DOHH2 (cell line): ENCODE measurements at regions not wholly inside any gene's neighbourhood (a gene's known extent, or its start where the extent isn't known, plus 50 kb on each side); places are given as distances from the start of the nearest gene placed in this dataset.

ENCODE experiments used
- H3F3A ChIP-seq: fragments of 200-600 bp; sonication (generic), shearing (Covaris generic); 2 replicates; pipeline ENCODE4 v1.6.0; 2016; ENCODE audit warnings: antibody characterized with exemption, mild to moderate bottlenecking; ENCODE audit not compliant: control insufficient read depth, insufficient read depth
- H3K27ac ChIP-seq: fragments of 200-600 bp; sonication (generic); 2 replicates; pipeline ENCODE4 v1.5.1; 2014; ENCODE audit warnings: low read depth, mild to moderate bottlenecking, low read length, moderate library complexity
- H3K27me3 ChIP-seq: fragments of 200-600 bp; sonication (generic); 2 replicates; pipeline ENCODE4 v1.6.1; 2014; ENCODE audit warnings: mild to moderate bottlenecking, low read length, mixed read lengths; ENCODE audit not compliant: control insufficient read depth
- H3K36me3 ChIP-seq: fragments of 200-600 bp; sonication (generic); 2 replicates; pipeline ENCODE4 v1.6.1; 2014; ENCODE audit warnings: mild to moderate bottlenecking, low read length, moderate library complexity, mixed read lengths; ENCODE audit not compliant: control insufficient read depth
- H3K4me1 ChIP-seq: fragments of 200-600 bp; sonication (generic); 2 replicates; pipeline ENCODE4 v1.6.1; 2014; ENCODE audit warnings: mild to moderate bottlenecking, low read length, mixed read lengths; ENCODE audit not compliant: control insufficient read depth
- H3K4me2 ChIP-seq: fragments of 200-600 bp; sonication (generic); 2 replicates; pipeline ENCODE4 v1.6.0; 2014; ENCODE audit warnings: mild to moderate bottlenecking, low read length, moderate library complexity
- H3K4me3 ChIP-seq: fragments of 200-600 bp; sonication (generic); 2 replicates; pipeline ENCODE4 v1.5.1; 2014; ENCODE audit warnings: mild to moderate bottlenecking, low read length, mixed read lengths
- H3K79me2 ChIP-seq: fragments of 200-600 bp; sonication (generic); 2 replicates; pipeline ENCODE4 v1.6.1; 2014; ENCODE audit warnings: mild to moderate bottlenecking, low read length, mixed read lengths; ENCODE audit not compliant: control insufficient read depth
- H3K9me2 ChIP-seq: fragments of 200-600 bp; sonication (generic); replicated peaks from 2 replicates; pipeline ENCODE4 v1.6.1; 2014; ENCODE audit warnings: mild to moderate bottlenecking, low read length, mixed read lengths; ENCODE audit not compliant: control insufficient read depth
- H3K9me3 ChIP-seq: fragments of 200-600 bp; sonication (generic); 2 replicates; pipeline ENCODE4 v1.6.1; 2014; ENCODE audit warnings: antibody characterized with exemption, low read length, mixed read lengths; ENCODE audit not compliant: control insufficient read depth, insufficient read depth
- H4K20me1 ChIP-seq: fragments of 200-600 bp; sonication (generic); 2 replicates; pipeline ENCODE4 v1.6.0; 2014; ENCODE audit warnings: low read depth, mild to moderate bottlenecking, antibody characterized with exemption, low read length, moderate library complexity; ENCODE audit not compliant: control insufficient read depth, insufficient read depth
- EZH2phosphoT487 ChIP-seq: fragments of 200-600 bp; sonication (generic); IDR thresholded peaks from 2 replicates; pipeline ENCODE4 v1.6.1; 2017; ENCODE audit warnings: borderline replicate concordance, mild to moderate bottlenecking, antibody characterized with exemption, low read length, moderate library complexity, mixed read lengths
- TF ChIP-seq, protein P1 (sequence below): fragments of 200-600 bp; sonication (generic); IDR thresholded peaks from one replicate; pipeline ENCODE4 v1.5.1; 2014; ENCODE audit warnings: antibody characterized with exemption, mild to moderate bottlenecking, low read depth, low read length; ENCODE audit not compliant: poor library complexity, severe bottlenecking

DNA sequence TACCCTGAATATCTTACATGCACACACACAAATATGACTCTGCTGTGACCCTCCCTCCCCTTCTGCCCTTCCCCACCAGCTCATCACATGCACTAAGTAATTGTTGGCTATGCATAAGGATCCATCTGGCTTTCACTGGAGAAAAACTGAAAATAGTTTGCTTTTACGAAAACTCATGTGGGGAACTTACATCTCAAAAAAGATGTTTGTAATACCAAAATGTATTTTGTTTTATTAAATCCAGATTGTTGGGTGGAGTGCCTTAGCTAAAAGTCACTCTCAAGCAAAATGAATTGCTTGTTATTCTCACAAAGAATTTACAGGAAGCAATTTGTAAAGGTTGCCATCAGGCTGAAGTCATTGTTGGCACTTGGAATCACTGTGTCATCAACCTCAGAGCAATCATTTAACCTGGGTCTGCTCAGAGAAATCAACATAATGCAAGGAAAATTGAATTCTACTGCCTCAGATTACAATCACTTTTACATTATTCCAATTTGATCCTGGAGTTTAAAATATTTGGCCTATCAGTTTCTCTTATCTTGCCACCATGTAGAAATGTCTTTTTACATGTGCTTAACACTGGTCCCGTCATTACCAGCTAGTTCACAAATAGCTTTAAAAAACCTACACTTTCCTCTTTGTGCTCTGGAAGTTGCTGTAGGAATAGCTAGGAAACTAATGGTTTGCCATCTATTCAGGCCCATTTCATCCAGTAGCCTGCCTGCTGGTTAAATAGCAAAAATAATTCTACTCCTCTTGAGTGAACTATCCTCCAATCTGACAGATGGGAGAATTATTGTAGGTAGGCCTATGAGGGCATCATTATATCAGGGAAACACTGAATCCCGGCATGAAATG lies 90.3 kb upstream of the TMEM17 start:
- H3K4me2 ChIP-seq = no peak overlapping the region

DNA sequence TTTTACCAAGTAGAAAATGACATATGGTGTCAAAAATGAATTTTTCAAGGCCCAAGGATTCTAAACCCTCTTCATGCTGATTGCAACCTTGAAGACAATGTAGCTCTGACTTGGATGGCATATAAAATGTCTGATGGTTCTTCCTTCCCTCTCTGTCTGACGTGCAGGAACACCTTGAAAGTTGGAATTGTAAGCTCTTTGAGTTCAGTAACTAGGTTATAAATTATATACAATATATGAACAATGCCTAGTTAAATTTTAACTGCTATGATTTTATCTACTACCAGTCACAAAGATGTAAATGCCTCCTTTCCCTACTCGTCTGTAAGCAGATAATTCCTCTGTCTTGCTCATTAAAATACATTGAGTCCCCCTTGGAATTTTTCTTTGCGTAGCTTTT lies 89.5 kb upstream of the TMEM17 start:
- H3K27me3 ChIP-seq = no peaks in the 10 kb centered on the region
- no peaks in the 10 kb centered on the region for H3K9me2 ChIP-seq

More for the DNA sequence above, 90.3 kb upstream of the TMEM17 start:
- Histone ChIP-seq H3K4me3 (no peak overlapping the region), H3K79me2 (no peaks in the 10 kb centered on the region), H3K4me1 (peaks cover 26% of the 10 kb centered on the region), H3K27me3 (no peaks in the 10 kb centered on the region), H3K27ac (no peak overlapping the region), H4K20me1 (no peaks in the 10 kb centered on the region), H3K36me3 (no peaks in the 10 kb centered on the region), H3K9me2 (no peaks in the 10 kb centered on the region), H3F3A (no peaks in the 10 kb centered on the region; the same call in 1 of the 2 replicates), H3K9me3 (peaks cover 3% of the 10 kb centered on the region; the same call in 1 of the 2 replicates)
- TF ChIP-seq, protein P1, sequence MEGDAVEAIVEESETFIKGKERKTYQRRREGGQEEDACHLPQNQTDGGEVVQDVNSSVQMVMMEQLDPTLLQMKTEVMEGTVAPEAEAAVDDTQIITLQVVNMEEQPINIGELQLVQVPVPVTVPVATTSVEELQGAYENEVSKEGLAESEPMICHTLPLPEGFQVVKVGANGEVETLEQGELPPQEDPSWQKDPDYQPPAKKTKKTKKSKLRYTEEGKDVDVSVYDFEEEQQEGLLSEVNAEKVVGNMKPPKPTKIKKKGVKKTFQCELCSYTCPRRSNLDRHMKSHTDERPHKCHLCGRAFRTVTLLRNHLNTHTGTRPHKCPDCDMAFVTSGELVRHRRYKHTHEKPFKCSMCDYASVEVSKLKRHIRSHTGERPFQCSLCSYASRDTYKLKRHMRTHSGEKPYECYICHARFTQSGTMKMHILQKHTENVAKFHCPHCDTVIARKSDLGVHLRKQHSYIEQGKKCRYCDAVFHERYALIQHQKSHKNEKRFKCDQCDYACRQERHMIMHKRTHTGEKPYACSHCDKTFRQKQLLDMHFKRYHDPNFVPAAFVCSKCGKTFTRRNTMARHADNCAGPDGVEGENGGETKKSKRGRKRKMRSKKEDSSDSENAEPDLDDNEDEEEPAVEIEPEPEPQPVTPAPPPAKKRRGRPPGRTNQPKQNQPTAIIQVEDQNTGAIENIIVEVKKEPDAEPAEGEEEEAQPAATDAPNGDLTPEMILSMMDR = no peak
- no peak for TF ChIP-seq EZH2phosphoT487

DNA sequence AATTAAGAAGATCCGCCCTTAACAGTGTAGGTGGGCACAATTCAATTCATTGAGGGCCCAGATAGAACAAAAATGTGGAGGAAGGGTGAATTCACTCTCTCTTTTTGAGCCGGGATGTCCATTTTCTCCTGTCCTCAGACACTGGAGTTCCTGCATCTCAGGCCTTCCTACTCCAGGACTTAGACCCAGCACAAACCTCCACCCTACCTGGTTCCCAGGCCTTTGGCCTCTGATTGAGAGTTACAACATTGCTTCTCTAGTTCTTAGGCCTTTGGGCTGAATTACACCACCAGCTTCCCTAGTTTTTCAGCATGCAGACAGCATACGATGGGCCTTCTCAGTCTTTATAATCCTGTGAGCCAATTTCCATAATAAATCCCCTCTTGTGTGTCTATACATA lies 87.8 kb upstream of the TMEM17 start:
- Histone ChIP-seq H3K79me2 (no peaks in the 10 kb centered on the region), H3K27ac (no peak overlapping the region), H4K20me1 (no peaks in the 10 kb centered on the region), H3K4me3 (no peak overlapping the region), H3K27me3 (no peaks in the 10 kb centered on the region), H3K36me3 (no peaks in the 10 kb centered on the region), H3K9me2 (no peaks in the 10 kb centered on the region), H3K4me1 (peaks cover 18% of the 10 kb centered on the region), H3K9me3 (no peaks in the 10 kb centered on the region), H3K4me2 (no peak overlapping the region), H3F3A (no peaks in the 10 kb centered on the region)
- TF ChIP-seq EZH2phosphoT487 = no peak

More for the DNA sequence above, 89.5 kb upstream of the TMEM17 start:
- H3K4me3 ChIP-seq = no peak overlapping the region
- TF ChIP-seq EZH2phosphoT487 = no peak
- TF ChIP-seq, protein P1 = no peak
- no peak overlapping the region for H3K4me2 ChIP-seq
- no peaks in the 10 kb centered on the region; the same call in 1 of the 2 replicates for H3F3A ChIP-seq
- H3K79me2 ChIP-seq = no peaks in the 10 kb centered on the region
- no peaks in the 10 kb centered on the region for H3K36me3 ChIP-seq
- H3K27ac ChIP-seq = no peak overlapping the region
- no peaks in the 10 kb centered on the region for H3K9me3 ChIP-seq
- peaks cover 26% of the 10 kb centered on the region for H3K4me1 ChIP-seq
- H4K20me1 ChIP-seq = no peaks in the 10 kb centered on the region

DNA sequence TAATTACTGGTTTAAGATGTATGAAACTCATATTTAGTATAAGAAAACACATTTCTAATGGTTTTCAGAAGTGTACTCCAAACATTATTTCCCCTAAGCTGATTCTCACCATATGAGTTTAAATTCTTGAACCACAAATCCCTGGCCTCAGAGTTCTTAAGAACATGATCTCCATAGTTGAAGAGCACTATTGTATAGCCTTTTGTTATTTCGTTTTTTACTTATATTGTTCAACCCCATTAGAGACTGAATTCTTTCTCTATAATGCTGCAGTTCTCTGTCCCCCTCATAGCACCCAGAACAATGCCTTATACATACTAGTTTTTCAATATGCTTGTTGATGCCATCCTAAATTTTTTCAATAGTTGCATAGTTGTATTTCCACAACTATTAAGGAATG lies 85.5 kb upstream of the TMEM17 start:
- H3K4me2 ChIP-seq = no peak overlapping the region
- H3K4me1 ChIP-seq = peaks cover 9% of the 10 kb centered on the region
- no peaks in the 10 kb centered on the region for H3K79me2 ChIP-seq
- TF ChIP-seq, protein P1 = no peak
- TF ChIP-seq EZH2phosphoT487 = no peak
- no peak overlapping the region for H3K4me3 ChIP-seq
- H3K9me2 ChIP-seq = no peaks in the 10 kb centered on the region
- H3K27ac ChIP-seq = no peak overlapping the region
- H3K27me3 ChIP-seq = no peaks in the 10 kb centered on the region
- H3F3A ChIP-seq = no peaks in the 10 kb centered on the region
- no peaks in the 10 kb centered on the region for H3K9me3 ChIP-seq
- no peaks in the 10 kb centered on the region for H3K36me3 ChIP-seq
- no peaks in the 10 kb centered on the region for H4K20me1 ChIP-seq
